Esophagus muscularis mucosa (tissue), 3 donors: ENCODE measurements at regions not wholly inside any gene's neighbourhood (a gene's known extent, or its start where the extent isn't known, plus 50 kb on each side); places are given as distances from the start of the nearest gene placed in this dataset.

ENCODE experiments used
- POLR2A ChIP-seq: fragments of 450-650 bp; IDR thresholded peaks from one replicate; pipeline ENCODE4 v1.6.1; 2017; ENCODE audit warnings: antibody characterized with exemption, moderate library complexity, mild to moderate bottlenecking, low read depth
- POLR2AphosphoS5 ChIP-seq, 2 donors: sonication (generic); formaldehyde crosslinking; IDR thresholded peaks; one replicate each; pipeline ENCODE4 v1.6.1; 2017; ENCODE audit warnings: antibody characterized with exemption in 2 of 2
- TF ChIP-seq, protein P1 (sequence below), 3 experiments: fragments of 200-600 bp in 2 of 3; fragments of 450-650 bp in 1 of 3; sonication (generic) in 2 of 3; IDR thresholded peaks; one replicate each; pipeline ENCODE4 v1.5.1; 2017 to 2019; ENCODE audit warnings: antibody characterized with exemption in 3 of 3, mild to moderate bottlenecking in 2 of 3, moderate library complexity in 1 of 3

DNA sequence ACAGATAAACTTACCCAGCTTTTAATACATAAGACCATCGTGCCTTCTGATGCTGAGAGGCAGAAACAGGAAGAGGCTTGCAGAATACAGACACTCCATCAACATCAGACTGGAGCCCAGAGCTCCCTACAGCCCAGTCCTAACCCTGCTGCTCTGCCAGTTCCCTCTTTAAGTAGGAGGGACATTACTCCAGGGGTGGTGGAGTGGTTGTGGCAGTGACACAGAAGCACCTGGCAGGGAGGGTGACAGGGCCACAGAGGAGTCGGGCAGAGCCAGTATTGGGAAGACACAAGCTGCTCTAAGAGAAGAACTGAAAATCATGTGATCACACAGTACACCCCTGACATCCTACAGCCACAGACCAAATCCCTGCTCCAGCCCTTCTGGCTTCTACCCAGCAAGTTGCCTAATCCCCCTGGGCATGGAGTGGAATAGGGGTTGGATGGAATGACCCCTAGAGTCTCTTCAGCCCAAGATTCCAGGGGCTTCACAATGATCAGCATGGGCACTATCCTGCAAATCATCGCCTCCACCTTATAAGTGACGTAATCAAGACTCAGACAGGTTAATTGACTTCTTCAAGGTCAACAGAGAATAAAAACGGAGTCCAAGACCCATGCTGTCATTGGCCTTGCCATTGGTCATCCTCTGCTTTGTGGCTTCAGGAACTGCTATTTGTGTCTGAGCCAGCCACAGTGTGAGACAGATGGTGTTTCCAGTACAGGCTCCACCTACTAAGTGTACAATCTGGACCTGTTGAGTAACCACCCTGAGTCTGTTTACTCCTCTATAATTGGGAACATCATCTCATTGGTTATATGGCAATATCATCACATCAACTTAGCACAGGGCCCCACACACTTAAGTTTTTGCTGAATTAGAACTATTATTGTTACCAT, 61.1 kb upstream of the ZMIZ1 start:
- TF ChIP-seq, protein P1, sequence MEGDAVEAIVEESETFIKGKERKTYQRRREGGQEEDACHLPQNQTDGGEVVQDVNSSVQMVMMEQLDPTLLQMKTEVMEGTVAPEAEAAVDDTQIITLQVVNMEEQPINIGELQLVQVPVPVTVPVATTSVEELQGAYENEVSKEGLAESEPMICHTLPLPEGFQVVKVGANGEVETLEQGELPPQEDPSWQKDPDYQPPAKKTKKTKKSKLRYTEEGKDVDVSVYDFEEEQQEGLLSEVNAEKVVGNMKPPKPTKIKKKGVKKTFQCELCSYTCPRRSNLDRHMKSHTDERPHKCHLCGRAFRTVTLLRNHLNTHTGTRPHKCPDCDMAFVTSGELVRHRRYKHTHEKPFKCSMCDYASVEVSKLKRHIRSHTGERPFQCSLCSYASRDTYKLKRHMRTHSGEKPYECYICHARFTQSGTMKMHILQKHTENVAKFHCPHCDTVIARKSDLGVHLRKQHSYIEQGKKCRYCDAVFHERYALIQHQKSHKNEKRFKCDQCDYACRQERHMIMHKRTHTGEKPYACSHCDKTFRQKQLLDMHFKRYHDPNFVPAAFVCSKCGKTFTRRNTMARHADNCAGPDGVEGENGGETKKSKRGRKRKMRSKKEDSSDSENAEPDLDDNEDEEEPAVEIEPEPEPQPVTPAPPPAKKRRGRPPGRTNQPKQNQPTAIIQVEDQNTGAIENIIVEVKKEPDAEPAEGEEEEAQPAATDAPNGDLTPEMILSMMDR (IDR thresholded peaks at IDR 0.05): no peak
- no peak for TF ChIP-seq POLR2AphosphoS5 (IDR thresholded peaks at IDR 0.05)
- no peak for TF ChIP-seq POLR2A
